ENCODE measurements at regions not wholly inside any gene's neighbourhood (a gene's known extent, or its start where the extent isn't known, plus 50 kb on each side); places are given as distances from the start of the nearest gene placed in this dataset.

DNA sequence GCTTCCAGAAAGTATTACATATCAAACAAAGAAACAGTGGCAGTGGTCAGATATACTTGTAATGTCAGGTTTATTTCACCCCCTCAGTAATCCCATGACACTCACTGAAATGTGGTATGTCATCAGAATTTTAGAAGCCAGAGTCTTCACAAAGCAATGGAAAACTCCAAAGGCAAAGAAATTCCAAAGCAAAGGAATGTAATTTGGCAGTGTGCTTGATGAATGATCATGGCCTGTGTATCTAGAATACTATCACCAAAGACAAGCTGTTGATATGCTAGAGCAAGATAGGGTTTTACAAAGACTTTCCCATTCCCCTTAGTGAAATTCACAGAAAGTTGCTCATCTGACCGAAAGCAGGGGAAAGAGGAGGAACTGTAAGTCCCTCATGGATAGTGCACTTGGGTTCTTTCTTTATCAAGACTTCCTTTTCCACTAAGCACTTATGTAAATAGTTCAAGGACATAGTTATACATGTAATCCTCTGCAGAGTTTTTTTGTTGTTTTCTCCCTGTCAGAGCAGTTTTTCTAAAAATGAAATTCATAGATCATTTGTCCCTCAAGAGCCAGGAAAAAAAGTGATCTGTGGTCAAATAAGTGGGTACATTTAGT, 243.4 kb downstream of the NHLRC3 start:
- intact Hi-C loops (cut with micrococcal nuclease) = no loop called here

GRCh38 chr13:39282400-39282972, 244.2 kb downstream of the NHLRC3 start:
- intact Hi-C loops (cut with micrococcal nuclease) = no loop called here

- intact Hi-C loops (cut with micrococcal nuclease) = no loop called here
Observed at GRCh38 chr13:39283072-39283471, 244.8 kb downstream of the NHLRC3 start.

GRCh38 chr13:39284801-39285388, 246.6 kb downstream of the NHLRC3 start:
- intact Hi-C loops (cut with micrococcal nuclease) = no loop called here
